Progenitor cell of endocrine pancreas (in vitro differentiated cells): ENCODE measurements at regions not wholly inside any gene's neighbourhood (a gene's known extent, or its start where the extent isn't known, plus 50 kb on each side); places are given as distances from the start of the nearest gene placed in this dataset.

ENCODE experiments used
- DNase-seq: peaks from one replicate; pipeline ENCODE4 v3.0.0; 2021; ENCODE audit warnings: low spot score; ENCODE audit not compliant: unreplicated experiment
- H3K27ac Mint-ChIP-seq: 2 replicates; pipeline ENCODE4 v1.8.0; 2021; ENCODE audit warnings: mild to moderate bottlenecking, moderate library complexity, mixed read lengths
- H3K27me3 Mint-ChIP-seq: 2 replicates; pipeline ENCODE4 v1.8.0; 2021; ENCODE audit warnings: mixed read lengths
- H3K36me3 Mint-ChIP-seq: 2 replicates; pipeline ENCODE4 v1.8.0; 2022; ENCODE audit warnings: mixed read lengths; ENCODE audit not compliant: insufficient read depth
- H3K4me1 Mint-ChIP-seq: 2 replicates; pipeline ENCODE4 v1.8.0; 2021; ENCODE audit warnings: low read depth, mixed read lengths
- H3K4me3 Mint-ChIP-seq: 2 replicates; pipeline ENCODE4 v1.8.0; 2021; ENCODE audit warnings: low read depth, mild to moderate bottlenecking, moderate library complexity, mixed read lengths
- H3K9me3 Mint-ChIP-seq: 2 replicates; pipeline ENCODE4 v1.8.0; 2021; ENCODE audit warnings: low read depth, mixed read lengths
- TF ChIP-seq, protein P1 (sequence below): fragments of 200-600 bp; sonication (generic); IDR thresholded peaks from one replicate; pipeline ENCODE4 v1.5.0; 2021; ENCODE audit warnings: antibody characterized with exemption, mild to moderate bottlenecking; ENCODE audit not compliant: unreplicated experiment

GRCh38 chr1:88284066-88284465 lies 400.0 kb upstream of the PKN2 start:
- H3K36me3 Mint-ChIP-seq, result peaks cover 2% of the 10 kb centered on the region
- no peak overlapping the region for H3K4me3 Mint-ChIP-seq
- H3K27ac Mint-ChIP-seq, result no peak overlapping the region
- peaks cover 6% of the 10 kb centered on the region for H3K9me3 Mint-ChIP-seq
- TF ChIP-seq, protein P1, sequence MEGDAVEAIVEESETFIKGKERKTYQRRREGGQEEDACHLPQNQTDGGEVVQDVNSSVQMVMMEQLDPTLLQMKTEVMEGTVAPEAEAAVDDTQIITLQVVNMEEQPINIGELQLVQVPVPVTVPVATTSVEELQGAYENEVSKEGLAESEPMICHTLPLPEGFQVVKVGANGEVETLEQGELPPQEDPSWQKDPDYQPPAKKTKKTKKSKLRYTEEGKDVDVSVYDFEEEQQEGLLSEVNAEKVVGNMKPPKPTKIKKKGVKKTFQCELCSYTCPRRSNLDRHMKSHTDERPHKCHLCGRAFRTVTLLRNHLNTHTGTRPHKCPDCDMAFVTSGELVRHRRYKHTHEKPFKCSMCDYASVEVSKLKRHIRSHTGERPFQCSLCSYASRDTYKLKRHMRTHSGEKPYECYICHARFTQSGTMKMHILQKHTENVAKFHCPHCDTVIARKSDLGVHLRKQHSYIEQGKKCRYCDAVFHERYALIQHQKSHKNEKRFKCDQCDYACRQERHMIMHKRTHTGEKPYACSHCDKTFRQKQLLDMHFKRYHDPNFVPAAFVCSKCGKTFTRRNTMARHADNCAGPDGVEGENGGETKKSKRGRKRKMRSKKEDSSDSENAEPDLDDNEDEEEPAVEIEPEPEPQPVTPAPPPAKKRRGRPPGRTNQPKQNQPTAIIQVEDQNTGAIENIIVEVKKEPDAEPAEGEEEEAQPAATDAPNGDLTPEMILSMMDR, result no peak
- H3K27me3 Mint-ChIP-seq, result peaks cover 44% of the 10 kb centered on the region
- peaks cover 6% of the 10 kb centered on the region for H3K4me1 Mint-ChIP-seq
- DNase-seq, result no peak

GRCh38 chr1:88284666-88285366 lies 399.3 kb upstream of the PKN2 start:
- no peak overlapping the region for H3K27ac Mint-ChIP-seq
- DNase-seq, result no peak
- H3K4me3 Mint-ChIP-seq, result no peak overlapping the region
- H3K9me3 Mint-ChIP-seq, result peaks cover 2% of the 10 kb centered on the region
- peaks cover 6% of the 10 kb centered on the region for H3K4me1 Mint-ChIP-seq
- TF ChIP-seq, protein P1, result no peak
- peaks cover 46% of the 10 kb centered on the region for H3K27me3 Mint-ChIP-seq
- peaks cover under 1% of the 10 kb centered on the region for H3K36me3 Mint-ChIP-seq

- peaks cover 50% of the 10 kb centered on the region for H3K27me3 Mint-ChIP-seq
- no peaks in the 10 kb centered on the region for H3K36me3 Mint-ChIP-seq
- no peaks in the 10 kb centered on the region for H3K9me3 Mint-ChIP-seq
- no peak overlapping the region for H3K4me3 Mint-ChIP-seq
- H3K27ac Mint-ChIP-seq, result no peak overlapping the region
- TF ChIP-seq, protein P1, result no peak
- no peak for DNase-seq
- H3K4me1 Mint-ChIP-seq, result peaks cover 6% of the 10 kb centered on the region
Observed at GRCh38 chr1:88286716-88287115, 397.4 kb upstream of the PKN2 start.

DNA sequence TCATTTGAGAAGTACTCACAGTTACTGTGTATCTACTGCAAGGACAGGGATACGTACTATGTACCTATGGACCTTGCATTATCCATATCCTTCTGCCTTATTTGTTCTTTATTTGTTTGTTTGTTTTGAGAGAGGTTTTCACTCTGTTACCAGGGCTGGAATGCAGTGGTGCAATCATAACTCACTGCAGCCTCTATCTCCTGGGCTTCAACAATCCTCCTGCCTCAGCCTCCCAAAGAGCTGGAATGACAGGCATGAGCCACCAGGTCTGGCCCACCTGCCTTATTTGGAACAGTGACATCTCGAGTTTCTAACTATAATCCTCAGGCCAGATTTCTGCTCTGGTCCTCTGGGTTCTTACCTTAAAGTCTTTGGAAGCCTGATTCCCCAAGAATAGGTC lies 395.5 kb upstream of the PKN2 start:
- H3K4me3 Mint-ChIP-seq, result no peak overlapping the region
- H3K9me3 Mint-ChIP-seq, result no peaks in the 10 kb centered on the region
- no peak overlapping the region for H3K27ac Mint-ChIP-seq
- TF ChIP-seq, protein P1, result no peak
- DNase-seq, result no peak
- H3K4me1 Mint-ChIP-seq, result peaks cover 6% of the 10 kb centered on the region
- H3K27me3 Mint-ChIP-seq, result peaks cover 50% of the 10 kb centered on the region
- no peaks in the 10 kb centered on the region for H3K36me3 Mint-ChIP-seq

DNA sequence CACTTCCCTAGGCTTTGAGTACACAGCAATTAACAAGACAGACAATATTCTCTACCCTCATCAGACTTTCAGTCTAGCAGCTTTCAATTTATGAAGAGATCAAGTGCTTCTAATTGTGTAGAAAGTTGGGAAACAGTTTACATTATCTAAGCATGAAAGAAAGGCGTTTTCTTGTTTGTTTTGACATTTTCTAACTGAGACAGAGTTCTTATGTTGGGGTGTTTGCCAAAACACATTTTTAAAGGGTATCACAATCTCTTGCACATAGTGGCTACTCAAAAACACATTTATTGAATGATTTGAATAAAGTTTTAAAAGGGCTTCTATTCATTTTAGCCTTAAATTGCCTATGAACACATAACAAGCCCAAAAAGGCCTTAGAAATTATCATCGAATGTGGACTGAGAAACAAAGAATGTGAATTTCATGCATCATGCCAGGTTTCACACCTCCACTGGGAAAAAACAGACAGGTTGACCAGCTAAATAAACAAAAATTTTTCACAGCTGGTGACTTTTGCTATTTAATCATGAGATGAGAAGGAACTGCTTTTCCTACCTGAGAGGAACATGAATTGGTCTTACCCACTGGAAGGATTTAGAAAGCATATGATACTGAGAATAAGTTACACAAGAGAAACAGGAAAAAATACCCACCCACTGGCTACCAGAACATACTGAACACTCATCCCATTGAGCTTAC lies 394.5 kb upstream of the PKN2 start:
- Mint-ChIP-seq H3K9me3 (no peaks in the 10 kb centered on the region), H3K4me3 (no peak overlapping the region), H3K36me3 (no peaks in the 10 kb centered on the region), H3K4me1 (peaks cover 6% of the 10 kb centered on the region), H3K27me3 (peaks cover 51% of the 10 kb centered on the region), H3K27ac (no peak overlapping the region)
- no peak for DNase-seq
- TF ChIP-seq, protein P1, result no peak
